T-helper 2 cell treated with Interferon-gamma antibody and Interleukin-4, amounts not matched to agents 5 μg/mL and 100 μg/mL, for 36 hours (primary cell): ENCODE measurements at regions not wholly inside any gene's neighbourhood (a gene's known extent, or its start where the extent isn't known, plus 50 kb on each side); places are given as distances from the start of the nearest gene placed in this dataset.

Source experiments
- DNase-seq: peaks from one replicate; pipeline ENCODE4 v3.0.0; 2021; ENCODE audit warnings: low spot score
- H3K27ac Mint-ChIP-seq: one replicate; pipeline ENCODE4 v1.8.0; 2021; ENCODE audit warnings: mild to moderate bottlenecking, mixed read lengths
- H3K27me3 Mint-ChIP-seq: one replicate; pipeline ENCODE4 v1.8.0; 2021; ENCODE audit warnings: low read depth, mixed read lengths
- H3K36me3 Mint-ChIP-seq: one replicate; pipeline ENCODE4 v1.8.0; 2021; ENCODE audit warnings: low read depth, mixed read lengths
- H3K4me1 Mint-ChIP-seq: one replicate; pipeline ENCODE4 v1.8.0; 2021; ENCODE audit warnings: low read depth, mixed read lengths
- H3K4me3 Mint-ChIP-seq: one replicate; pipeline ENCODE4 v1.8.0; 2022; ENCODE audit warnings: mild to moderate bottlenecking, moderate library complexity, mixed read lengths
- H3K9me3 Mint-ChIP-seq: one replicate; pipeline ENCODE4 v1.8.0; 2021; ENCODE audit warnings: mixed read lengths

DNA sequence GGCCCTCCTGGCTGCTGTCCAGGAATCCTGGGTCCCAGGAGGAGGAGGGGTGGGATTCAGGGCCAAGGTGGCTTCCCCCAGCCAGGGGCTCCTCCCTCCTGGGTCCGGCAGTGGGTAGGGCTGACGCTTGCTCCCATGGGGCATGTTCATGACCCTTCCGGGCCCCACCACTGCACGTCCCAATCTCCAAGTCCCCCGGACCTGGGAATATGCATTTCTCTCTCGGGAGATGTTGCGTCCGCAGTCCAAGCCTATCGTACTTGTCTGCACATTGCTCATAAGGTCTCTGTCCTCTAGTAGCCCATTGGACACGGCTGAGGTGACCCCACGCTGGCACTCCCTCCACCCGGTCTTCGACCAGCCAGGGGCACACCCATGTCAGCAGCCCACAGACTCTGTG, 192.3 kb downstream of the TEX29 start:
- H3K27ac Mint-ChIP-seq, result no peak overlapping the region
- H3K4me3 Mint-ChIP-seq, result no peak overlapping the region
- H3K4me1 Mint-ChIP-seq, result no peaks in the 10 kb centered on the region
- H3K27me3 Mint-ChIP-seq, result no peaks in the 10 kb centered on the region
- no peak for DNase-seq
- H3K9me3 Mint-ChIP-seq, result no peaks in the 10 kb centered on the region
- H3K36me3 Mint-ChIP-seq, result no peaks in the 10 kb centered on the region

DNA sequence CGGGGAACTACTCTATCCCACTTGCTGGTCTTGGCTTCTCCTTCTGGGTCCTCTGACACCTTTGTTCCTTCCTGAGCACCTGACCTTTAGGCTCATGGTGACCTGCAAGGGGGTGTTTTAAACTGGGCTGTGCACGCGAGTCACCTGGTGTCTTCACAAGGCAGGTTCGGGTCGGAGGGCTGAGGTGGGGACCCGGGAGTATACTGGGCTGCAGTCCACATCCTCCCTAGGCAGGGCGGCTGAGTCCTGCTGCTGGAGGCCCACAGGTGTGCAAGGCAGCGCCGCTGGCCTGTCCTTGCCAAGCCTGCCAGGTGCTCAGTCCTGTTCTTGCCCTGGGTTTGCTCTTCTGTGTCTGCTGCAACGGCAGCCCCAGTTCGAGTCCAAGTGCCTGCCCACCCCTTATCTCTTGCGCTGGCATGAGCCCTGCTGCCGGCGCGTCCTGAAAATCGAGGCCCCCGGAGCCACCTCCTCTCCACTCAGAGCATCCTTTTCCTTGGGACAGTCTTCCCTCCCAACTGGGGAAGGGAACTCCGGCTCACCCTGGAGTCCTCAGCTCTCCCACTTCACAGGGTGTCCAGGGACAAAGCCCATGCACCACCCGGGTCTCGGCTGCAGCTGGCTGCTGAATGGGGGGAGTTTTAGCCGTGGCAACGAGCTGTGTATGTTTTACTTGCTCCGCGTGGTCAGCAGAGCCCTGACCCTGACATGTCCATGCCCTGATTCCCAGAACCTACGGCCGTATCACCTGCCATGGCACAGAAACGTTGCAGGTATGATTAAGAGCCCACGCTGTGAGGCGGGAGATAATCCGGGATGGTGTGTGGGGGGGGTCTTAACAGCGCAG, 193.5 kb downstream of the TEX29 start:
- Mint-ChIP-seq H3K9me3 (no peaks in the 10 kb centered on the region), H3K4me1 (no peaks in the 10 kb centered on the region), H3K27ac (no peak overlapping the region), H3K4me3 (no peak overlapping the region), H3K36me3 (no peaks in the 10 kb centered on the region), H3K27me3 (no peaks in the 10 kb centered on the region)
- DNase-seq, result no peak

DNA sequence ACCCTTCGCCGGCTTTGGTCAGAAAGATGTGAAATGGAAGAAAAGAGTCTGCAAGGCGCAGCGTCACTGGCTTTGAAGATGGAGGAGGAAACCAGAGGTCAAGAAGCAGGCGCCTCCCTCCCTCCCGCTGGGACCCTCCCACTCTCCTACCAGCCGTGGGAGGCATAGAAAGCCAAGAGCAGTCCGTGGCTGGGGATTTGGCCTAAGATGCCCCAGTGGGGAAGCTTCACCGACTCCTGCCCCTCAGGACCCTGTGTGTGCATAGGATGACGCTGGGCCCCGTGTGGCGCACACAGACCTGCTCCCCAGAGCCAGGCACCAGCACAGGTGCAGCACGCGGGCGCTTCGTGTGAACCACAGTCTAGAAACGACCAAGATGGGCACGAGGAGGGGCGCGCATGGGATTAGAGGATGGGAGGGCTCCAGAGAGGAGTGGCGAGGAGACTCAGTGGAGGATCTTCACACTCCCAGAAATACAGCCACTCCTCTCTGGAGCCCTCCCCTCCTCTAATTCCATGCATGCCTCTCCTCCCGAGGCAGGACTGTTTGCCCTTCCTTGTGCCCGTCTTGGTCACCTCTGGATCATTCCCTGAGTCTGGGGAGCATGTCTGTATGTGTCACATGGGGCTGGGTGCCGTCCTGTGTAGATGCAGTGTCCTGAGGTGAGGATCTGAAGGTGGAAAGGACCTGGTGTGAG, 194.3 kb downstream of the TEX29 start:
- Mint-ChIP-seq H3K4me1 (no peaks in the 10 kb centered on the region), H3K27me3 (no peaks in the 10 kb centered on the region), H3K4me3 (no peak overlapping the region), H3K27ac (no peak overlapping the region), H3K36me3 (no peaks in the 10 kb centered on the region), H3K9me3 (no peaks in the 10 kb centered on the region)
- no peak for DNase-seq

DNA sequence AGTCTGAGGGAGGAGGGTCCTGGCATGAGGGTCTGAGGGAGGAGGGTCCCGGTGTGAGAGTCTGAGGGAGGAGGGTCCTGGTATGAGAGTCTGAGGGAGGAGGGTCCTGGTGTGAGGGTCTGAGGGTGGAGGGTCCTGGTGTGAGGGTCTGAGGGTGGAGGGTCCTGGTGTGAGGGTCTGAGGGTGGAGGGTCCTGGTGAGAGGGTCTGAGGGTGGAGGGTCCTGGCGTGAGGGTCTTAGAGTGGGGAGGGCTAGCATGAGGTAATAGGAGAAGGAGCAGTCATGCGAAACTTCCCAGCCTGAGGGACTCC, 194.8 kb downstream of the TEX29 start:
- Mint-ChIP-seq H3K4me3 (no peak overlapping the region), H3K27me3 (no peaks in the 10 kb centered on the region), H3K27ac (no peak overlapping the region), H3K36me3 (no peaks in the 10 kb centered on the region), H3K4me1 (no peaks in the 10 kb centered on the region), H3K9me3 (no peaks in the 10 kb centered on the region)
- DNase-seq, result no peak

DNA sequence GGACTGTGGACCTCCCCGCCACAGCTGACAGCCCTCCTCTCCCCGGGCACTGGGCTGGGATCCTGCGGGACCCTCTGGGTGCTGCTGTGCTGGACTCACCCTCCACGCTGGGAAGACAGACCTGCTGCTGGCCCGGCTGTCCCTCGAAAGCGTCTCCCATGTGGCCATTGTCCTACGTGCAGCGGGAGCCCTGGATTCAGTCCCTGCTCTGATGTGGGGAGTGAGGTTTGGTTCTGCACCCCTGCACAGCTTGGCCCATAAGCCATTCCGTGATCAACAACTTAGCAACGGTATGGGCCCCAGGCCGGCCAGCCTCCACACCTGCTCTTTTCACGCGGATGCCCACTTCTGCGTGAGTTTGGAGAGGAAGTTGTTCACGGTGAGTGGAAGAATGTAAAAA, 195.2 kb downstream of the TEX29 start:
- Mint-ChIP-seq H3K27me3 (no peaks in the 10 kb centered on the region), H3K36me3 (no peaks in the 10 kb centered on the region), H3K4me3 (no peak overlapping the region), H3K27ac (no peak overlapping the region), H3K4me1 (no peaks in the 10 kb centered on the region), H3K9me3 (no peaks in the 10 kb centered on the region)
- DNase-seq, result no peak

DNA sequence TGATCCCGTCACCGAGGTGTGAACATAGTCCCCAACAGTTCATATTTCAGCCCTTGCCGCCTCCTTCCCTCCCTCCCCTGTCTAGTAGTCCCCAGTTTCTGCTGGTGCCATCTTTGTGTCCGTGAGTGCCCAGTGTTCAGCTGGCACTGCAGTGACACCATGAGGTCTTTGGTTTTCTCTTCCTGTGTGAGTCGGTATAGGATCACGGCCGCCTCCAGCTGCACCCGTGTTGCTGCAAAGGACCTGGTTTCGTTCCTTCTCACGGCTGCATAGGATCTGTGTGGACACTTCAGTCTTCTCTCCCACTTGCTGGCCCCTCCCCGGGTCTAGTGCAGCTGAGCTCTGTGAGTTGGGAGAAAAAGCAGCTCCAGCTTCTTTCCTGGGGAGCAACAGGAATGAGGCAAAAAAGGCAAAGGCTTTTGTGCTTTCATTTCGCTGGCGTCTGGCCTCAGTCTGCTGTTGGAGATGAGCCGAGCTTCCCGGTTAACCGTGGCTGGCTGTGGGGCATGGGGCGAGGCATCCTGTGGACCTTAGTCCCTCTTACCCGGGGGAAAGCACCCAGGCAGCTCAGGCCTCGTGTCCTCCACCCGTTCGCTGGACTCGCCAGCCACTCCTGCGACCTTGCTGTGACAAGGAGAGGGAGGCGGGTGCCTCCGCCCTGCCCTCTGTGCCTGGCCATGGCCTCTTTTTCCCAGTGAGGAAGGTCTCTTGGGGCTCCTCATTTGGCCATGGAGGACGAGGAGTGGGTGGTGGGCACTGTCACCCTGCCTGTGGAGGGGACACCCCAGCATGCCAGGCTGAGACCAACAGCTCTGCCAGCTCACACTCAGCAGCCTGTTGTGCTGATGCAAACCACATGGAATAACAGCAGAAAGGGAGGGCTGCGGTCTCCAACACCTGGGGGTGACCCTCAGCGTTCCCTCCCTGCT, 196.5 kb downstream of the TEX29 start:
- no peaks in the 10 kb centered on the region for H3K9me3 Mint-ChIP-seq
- no peaks in the 10 kb centered on the region for H3K36me3 Mint-ChIP-seq
- no peak for DNase-seq
- no peaks in the 10 kb centered on the region for H3K27me3 Mint-ChIP-seq
- H3K27ac Mint-ChIP-seq, result no peak overlapping the region
- H3K4me3 Mint-ChIP-seq, result no peak overlapping the region
- no peaks in the 10 kb centered on the region for H3K4me1 Mint-ChIP-seq

DNA sequence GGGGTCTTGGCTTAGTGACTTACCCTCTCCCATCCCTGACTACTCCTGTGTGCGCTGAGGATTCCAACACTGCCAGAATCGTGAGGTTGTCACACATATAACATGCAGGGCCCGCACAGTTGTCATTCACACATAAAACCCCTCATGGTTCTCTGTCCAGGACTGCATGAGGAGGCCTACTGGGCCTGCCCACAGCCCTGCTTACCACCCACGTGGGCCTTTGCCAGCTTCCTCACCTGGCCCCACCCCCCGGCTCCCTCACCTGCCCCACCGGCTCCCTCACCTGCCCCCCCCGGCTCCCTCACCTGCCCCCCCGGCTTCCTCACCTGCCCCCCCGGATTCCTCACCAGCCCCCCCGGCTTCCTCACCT, 197.2 kb downstream of the TEX29 start:
- no peak for DNase-seq
- H3K27me3 Mint-ChIP-seq, result no peaks in the 10 kb centered on the region
- no peak overlapping the region for H3K4me3 Mint-ChIP-seq
- H3K36me3 Mint-ChIP-seq, result no peaks in the 10 kb centered on the region
- no peaks in the 10 kb centered on the region for H3K9me3 Mint-ChIP-seq
- no peak overlapping the region for H3K27ac Mint-ChIP-seq
- no peaks in the 10 kb centered on the region for H3K4me1 Mint-ChIP-seq

DNA sequence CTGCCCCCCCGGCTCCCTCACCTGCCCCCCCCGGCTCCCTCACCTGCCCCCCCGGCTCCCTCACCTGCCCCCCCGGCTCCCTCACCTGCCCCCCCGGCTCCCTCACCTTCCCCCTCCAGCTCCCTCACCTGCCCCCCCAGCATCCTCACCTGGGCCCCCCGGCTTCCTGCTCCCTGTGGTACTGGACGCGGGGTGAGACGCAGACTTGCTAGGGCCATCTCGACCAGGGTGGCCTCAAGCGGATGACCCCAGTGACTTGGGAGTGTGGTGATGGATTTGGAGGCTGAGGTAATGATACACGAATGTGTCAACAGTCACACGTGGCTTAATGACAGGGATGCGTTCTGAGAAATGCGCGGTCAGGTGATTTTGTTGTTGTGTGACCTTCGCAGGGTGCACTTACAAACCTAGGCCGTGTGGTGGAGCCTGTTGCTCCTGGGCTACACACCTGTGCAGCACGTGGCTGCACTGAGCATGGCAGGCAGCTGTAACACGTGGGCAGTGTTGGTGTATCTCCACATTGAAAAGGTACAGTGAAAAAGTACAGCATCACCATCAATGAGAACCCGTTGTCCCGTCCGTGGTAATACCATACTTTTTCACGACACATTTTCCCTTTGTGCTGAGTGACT, 197.8 kb downstream of the TEX29 start:
- H3K4me3 Mint-ChIP-seq, result no peak overlapping the region
- no peak for DNase-seq
- no peak overlapping the region for H3K27ac Mint-ChIP-seq
- no peaks in the 10 kb centered on the region for H3K27me3 Mint-ChIP-seq
- H3K36me3 Mint-ChIP-seq, result no peaks in the 10 kb centered on the region
- no peaks in the 10 kb centered on the region for H3K9me3 Mint-ChIP-seq
- no peaks in the 10 kb centered on the region for H3K4me1 Mint-ChIP-seq

DNA sequence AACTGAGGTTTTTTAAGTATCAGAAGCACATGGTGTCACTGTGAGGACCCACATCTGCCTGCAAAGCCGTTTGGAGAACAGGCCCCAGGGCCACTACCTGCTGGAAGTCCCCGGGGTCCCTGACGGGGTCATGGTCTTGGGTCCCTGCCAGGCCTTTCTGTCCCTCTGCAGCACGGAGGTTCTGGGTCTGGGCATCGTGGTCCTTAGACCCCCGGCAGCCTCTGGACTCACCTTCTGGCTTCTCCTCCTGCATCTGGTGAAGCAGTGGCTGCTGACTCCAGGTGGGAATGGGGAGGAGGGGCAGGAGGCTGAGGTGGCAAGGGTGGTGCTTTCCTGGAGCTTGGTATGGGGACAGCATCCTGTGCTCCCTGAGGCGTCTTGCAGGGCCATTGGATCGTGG, 198.6 kb downstream of the TEX29 start:
- Mint-ChIP-seq H3K36me3 (no peaks in the 10 kb centered on the region), H3K27me3 (no peaks in the 10 kb centered on the region), H3K27ac (no peak overlapping the region), H3K4me1 (no peaks in the 10 kb centered on the region), H3K9me3 (no peaks in the 10 kb centered on the region), H3K4me3 (no peak overlapping the region)
- DNase-seq, result no peak

DNA sequence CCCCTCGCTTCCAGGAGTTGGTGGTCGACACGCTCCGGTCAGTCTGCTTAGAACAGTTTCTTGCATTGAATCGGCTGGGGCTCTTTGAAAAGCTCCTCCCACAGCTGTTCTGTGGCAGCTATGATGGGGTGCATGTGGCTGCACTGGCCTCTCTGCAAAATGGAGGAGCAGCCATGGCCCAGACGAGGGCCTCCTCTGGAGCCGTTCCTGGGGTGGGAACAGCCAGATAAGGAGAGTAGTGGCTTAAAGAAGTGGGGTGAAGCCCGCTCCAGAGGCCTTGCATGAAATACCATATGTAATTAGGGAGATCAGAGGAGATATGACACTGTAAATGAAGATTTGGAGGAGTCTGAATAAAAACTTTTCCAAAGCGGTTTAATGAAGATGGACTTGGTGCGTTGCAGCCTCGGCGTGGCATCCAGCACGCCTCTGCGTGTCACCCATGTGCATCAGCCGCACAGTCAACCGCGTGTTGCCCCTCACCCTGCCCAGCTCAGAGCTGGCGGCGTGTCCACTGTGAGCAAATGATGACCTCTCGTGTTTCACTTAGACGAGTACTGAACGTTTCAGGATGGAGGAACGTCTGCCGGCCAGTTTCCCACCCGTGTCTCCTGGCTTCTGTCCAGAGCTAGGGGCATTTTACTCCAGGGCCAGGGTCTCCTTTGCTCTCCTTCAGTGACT, 199.2 kb downstream of the TEX29 start:
- no peak for DNase-seq
- no peaks in the 10 kb centered on the region for H3K36me3 Mint-ChIP-seq

DNA sequence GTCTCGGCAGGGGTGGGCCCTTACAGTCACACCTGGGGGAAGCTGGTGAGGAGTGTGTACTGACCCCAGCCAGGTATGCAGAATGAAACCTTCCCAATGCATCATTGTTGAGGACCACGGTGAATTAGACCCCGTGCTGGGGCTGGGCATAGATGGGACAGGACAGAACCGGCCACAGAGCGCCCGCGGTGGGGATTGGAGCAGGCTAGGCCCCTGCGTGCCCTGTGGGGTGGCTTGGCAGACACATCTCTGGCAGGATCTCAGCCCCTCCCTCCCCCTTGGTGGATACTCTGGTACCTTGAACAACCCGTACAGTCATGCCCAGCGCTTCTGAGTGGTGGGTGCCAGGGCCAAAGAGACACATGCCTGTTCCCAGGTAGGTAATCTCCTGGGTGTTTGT, 200.6 kb downstream of the TEX29 start:
- no peaks in the 10 kb centered on the region for H3K9me3 Mint-ChIP-seq
- no peaks in the 10 kb centered on the region for H3K27me3 Mint-ChIP-seq
- no peaks in the 10 kb centered on the region for H3K4me1 Mint-ChIP-seq

More for the DNA sequence above, 199.2 kb downstream of the TEX29 start:
- no peaks in the 10 kb centered on the region for H3K9me3 Mint-ChIP-seq
- H3K4me1 Mint-ChIP-seq, result no peaks in the 10 kb centered on the region
- H3K27me3 Mint-ChIP-seq, result no peaks in the 10 kb centered on the region
- no peak overlapping the region for H3K4me3 Mint-ChIP-seq
- H3K27ac Mint-ChIP-seq, result no peak overlapping the region

DNA sequence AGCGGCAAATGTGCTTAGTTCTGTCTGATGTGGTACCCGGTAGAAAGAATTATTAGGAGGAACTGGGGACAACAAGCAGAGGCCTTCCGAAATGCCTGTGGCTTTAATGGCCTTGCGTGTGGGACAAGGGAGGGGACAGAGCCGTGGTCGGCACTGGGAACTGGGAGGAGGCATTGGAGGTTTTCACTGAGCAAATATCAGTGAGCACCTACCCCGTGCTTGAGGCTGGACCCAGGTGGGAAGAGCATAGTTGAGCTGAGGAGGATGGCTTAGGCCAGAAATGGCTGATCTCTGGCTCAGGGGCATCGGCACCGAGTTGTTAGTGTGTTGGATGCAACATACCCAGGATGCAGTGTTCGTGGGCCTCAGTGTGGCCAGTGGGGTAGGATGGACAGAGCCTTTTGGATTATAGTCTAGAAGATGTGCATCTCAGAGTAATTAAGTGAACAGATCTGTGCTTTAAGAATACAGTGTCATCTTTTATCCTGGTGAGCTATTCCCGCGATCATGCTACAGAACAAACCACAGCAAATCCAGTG, 201.3 kb downstream of the TEX29 start:
- H3K36me3 Mint-ChIP-seq, result no peaks in the 10 kb centered on the region
- no peak overlapping the region for H3K4me3 Mint-ChIP-seq
- no peaks in the 10 kb centered on the region for H3K9me3 Mint-ChIP-seq
- H3K4me1 Mint-ChIP-seq, result no peaks in the 10 kb centered on the region
- no peak for DNase-seq
- H3K27ac Mint-ChIP-seq, result no peak overlapping the region
- no peaks in the 10 kb centered on the region for H3K27me3 Mint-ChIP-seq

More for the DNA sequence above, 200.6 kb downstream of the TEX29 start:
- DNase-seq, result no peak
- H3K27ac Mint-ChIP-seq, result no peak overlapping the region
- no peaks in the 10 kb centered on the region for H3K36me3 Mint-ChIP-seq
- H3K4me3 Mint-ChIP-seq, result no peak overlapping the region
